ENCODE measurements at regions not wholly inside any gene's neighbourhood (a gene's known extent, or its start where the extent isn't known, plus 50 kb on each side); places are given as distances from the start of the nearest gene placed in this dataset.

DNA sequence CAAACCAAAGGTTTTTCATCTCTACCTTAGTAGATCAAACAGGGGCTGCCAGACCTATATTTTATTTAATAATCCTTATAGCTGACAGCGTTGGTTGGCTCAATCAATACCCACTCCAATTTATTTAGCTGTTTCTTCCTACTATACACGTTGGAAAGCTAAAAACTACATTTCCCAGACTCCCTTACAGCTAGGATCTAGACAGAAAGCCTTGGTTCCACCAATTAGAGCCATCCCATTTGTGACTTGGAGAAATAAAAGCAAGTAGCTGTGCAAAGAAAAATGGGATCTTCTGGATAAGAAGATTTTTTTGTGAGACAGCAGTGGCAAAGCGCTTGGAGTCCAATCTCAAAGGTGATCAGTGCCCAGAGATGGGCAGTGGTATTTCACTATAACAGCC is 331.3 kb upstream of the MEIS1 start:
- TF ChIP-seq EZH2 (IDR thresholded peaks at IDR 0.05; ENCODE audit: borderline replicate concordance) = no peak
- TF ChIP-seq CTCF (IDR thresholded peaks at IDR 0.05; ENCODE audit: poor library complexity) = no peak
- TF ChIP-seq EZH2phosphoT487 (IDR thresholded peaks at IDR 0.05; ENCODE audit: low read depth, severe bottlenecking, unreplicated experiment) = no peak
